ENCODE measurements at regions not wholly inside any gene's neighbourhood (a gene's known extent, or its start where the extent isn't known, plus 50 kb on each side); places are given as distances from the start of the nearest gene placed in this dataset.

DNA sequence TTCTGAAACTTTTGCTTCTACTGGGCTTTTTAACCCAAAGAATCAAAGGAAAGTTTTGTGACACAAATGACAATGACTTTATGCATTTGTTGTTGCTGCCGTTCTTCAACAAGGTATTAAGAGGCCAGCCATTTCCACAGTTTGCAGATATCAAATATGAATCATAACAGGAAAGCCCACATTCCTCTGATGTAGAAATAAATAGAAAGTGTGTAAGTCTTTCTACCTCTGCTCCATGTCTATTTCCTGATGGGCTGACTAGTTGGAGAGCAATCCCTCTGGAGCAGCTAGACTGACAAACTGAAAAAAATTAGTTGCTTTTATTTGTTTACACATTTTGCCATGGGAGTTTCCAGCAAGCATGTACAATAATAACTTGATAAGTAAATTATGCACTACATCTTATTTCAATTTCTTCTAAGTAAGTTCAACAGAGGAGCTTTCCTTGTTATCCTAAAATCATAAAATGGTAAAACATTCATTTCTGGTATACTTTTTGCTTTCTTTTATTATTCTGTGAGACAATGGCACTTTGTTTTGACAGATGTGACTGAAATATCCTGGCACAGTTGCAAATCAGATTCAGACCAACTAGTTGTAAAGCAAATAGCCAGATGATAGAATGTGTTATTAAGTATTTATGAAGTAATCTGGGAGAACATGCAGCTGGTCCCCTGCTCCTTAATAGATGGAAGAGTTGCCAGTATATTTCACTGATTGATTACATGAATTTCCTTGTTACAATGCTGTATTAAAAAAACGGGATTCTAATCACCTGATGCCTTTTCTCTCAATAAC is 266.7 kb downstream of the METTL4 start:
- TF ChIP-seq, protein P1, sequence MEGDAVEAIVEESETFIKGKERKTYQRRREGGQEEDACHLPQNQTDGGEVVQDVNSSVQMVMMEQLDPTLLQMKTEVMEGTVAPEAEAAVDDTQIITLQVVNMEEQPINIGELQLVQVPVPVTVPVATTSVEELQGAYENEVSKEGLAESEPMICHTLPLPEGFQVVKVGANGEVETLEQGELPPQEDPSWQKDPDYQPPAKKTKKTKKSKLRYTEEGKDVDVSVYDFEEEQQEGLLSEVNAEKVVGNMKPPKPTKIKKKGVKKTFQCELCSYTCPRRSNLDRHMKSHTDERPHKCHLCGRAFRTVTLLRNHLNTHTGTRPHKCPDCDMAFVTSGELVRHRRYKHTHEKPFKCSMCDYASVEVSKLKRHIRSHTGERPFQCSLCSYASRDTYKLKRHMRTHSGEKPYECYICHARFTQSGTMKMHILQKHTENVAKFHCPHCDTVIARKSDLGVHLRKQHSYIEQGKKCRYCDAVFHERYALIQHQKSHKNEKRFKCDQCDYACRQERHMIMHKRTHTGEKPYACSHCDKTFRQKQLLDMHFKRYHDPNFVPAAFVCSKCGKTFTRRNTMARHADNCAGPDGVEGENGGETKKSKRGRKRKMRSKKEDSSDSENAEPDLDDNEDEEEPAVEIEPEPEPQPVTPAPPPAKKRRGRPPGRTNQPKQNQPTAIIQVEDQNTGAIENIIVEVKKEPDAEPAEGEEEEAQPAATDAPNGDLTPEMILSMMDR (IDR thresholded peaks at IDR 0.05; ENCODE audit: insufficient read depth, low read depth, low read length), result no peak
- CTCF ChIA-PET, result no interaction called here
- H3K4me3 ChIP-seq (ENCODE audit: low read depth, low read length), result no peak overlapping the region
- no peaks in the 10 kb centered on the region for H3K36me3 ChIP-seq (ENCODE audit: control insufficient read depth, insufficient read depth, low read length)
- DNase-seq (ENCODE audit: low read depth), result no peak
- no peaks in the 10 kb centered on the region for H3K27me3 ChIP-seq (ENCODE audit: control insufficient read depth, insufficient read depth, low read length)
- POLR2A ChIA-PET, result no interaction called here

DNA sequence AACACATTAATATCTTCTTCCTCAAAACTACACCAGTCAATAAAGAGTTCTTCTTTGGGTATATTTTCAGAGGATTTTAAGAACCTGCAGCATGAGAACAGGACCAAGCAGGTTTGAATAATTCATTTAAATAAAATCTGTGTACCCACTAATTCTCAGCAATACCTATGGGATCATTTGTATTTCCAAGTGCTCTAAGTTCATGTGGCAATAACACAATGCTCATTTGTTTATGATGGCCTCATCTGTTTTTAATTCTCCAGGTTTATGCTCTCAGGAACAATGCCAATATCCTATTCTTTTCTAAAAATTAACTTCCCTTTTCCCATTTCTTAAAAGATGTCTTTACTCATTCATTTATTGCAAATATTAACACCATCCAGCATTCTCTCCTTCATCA is 264.7 kb downstream of the METTL4 start:
- no peak overlapping the region for H3K4me3 ChIP-seq (ENCODE audit: low read depth, low read length)
- no peaks in the 10 kb centered on the region for H3K36me3 ChIP-seq (ENCODE audit: control insufficient read depth, insufficient read depth, low read length)
- ChIA-PET POLR2A (no interaction called here), CTCF (no interaction called here)
- no peak for DNase-seq (ENCODE audit: low read depth)
- peaks cover 2% of the 10 kb centered on the region; the same call in 1 of the 2 replicates for H3K27me3 ChIP-seq (ENCODE audit: control insufficient read depth, insufficient read depth, low read length)
- TF ChIP-seq, protein P1 (IDR thresholded peaks at IDR 0.05; ENCODE audit: insufficient read depth, low read depth, low read length), result no peak

DNA sequence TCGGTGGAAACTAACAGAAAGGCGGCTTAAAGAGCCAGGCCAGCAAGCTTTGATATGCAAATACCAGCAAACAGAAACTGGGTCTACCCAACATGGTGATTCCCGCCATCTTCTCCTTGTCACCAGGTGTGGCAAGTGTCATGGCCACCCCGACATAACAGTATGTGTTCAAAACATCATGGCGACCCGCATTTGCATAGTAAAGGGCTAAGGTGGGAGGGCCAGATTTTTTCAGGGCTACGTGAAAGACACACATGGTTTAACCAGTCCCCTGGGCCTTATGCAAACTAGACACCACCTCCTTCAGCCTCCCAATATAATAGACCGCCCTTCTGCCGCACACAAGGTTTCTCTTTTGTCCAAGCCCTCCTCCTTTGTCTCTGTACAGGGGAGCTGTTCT is 260.4 kb downstream of the METTL4 start:
- CTCF ChIA-PET, result no interaction called here

DNA sequence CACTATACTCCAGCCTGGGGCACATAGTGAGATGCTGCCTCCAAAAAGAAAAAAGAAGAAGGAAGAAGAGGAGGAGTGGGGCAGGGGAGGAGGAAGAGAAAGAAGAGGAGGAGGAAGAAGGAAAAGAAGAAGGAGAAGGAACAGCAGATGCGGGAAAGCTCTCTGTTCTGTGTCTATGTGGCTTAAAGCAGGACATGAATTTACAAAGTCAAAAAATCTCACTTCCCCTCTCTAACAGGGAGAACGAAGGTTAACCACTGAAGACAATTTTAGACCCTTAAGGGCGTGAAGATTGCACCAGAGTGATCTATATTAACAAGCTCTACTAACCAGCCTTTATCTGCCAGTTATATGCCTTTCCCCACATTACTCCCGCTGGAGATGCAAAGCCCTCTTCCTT is 258.9 kb downstream of the METTL4 start:
- DNase-seq (ENCODE audit: low read depth), result no peak
- no peaks in the 10 kb centered on the region for H3K36me3 ChIP-seq (ENCODE audit: control insufficient read depth, insufficient read depth, low read length)
- CTCF ChIA-PET, result interaction anchor here (1.0 kb wide), 1 partner anchor 235 kb away, joined by 3 read pairs; no protein-coding TSS in a partner anchor
- peaks cover 4% of the 10 kb centered on the region; the same call in 1 of the 2 replicates for H3K27me3 ChIP-seq (ENCODE audit: control insufficient read depth, insufficient read depth, low read length)
- H3K4me3 ChIP-seq (ENCODE audit: low read depth, low read length), result no peak overlapping the region
- TF ChIP-seq, protein P1 (IDR thresholded peaks at IDR 0.05; ENCODE audit: insufficient read depth, low read depth, low read length), result no peak
- POLR2A ChIA-PET, result no interaction called here

More for the DNA sequence above, 260.4 kb downstream of the METTL4 start:
- DNase-seq (ENCODE audit: low read depth), result no peak
- TF ChIP-seq, protein P1 (IDR thresholded peaks at IDR 0.05; ENCODE audit: insufficient read depth, low read depth, low read length), result no peak
- Histone ChIP-seq H3K36me3 (ENCODE audit: control insufficient read depth, insufficient read depth, low read length) (no peaks in the 10 kb centered on the region), H3K4me3 (ENCODE audit: low read depth, low read length) (no peak overlapping the region), H3K27me3 (ENCODE audit: control insufficient read depth, insufficient read depth, low read length) (peaks cover 4% of the 10 kb centered on the region; the same call in 1 of the 2 replicates)
- POLR2A ChIA-PET, result no interaction called here

DNA sequence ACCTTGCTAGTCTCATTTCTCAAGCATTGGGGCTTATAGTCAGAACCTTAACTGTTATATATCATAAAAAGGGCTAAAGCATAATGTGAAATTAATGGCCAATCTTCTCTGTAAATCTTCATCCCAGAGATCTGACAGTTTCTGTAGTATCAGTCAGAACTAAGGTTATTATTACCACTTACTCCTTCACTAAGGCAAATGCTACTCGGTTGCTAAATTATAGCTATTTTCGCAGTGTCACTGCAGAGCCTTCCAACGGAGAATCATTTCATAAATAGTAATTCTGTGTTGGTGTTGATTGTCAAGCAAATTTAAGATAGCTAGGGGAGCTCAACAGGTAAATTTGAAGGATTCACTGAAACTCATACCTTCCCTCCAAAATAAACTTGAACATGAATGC is 258.0 kb downstream of the METTL4 start:
- CTCF ChIA-PET, result interaction anchor here (1.0 kb wide), 1 partner anchor 234 kb away, joined by 3 read pairs; no protein-coding TSS in a partner anchor
- H3K4me3 ChIP-seq (ENCODE audit: low read depth, low read length), result no peak overlapping the region
- POLR2A ChIA-PET, result no interaction called here
- no peaks in the 10 kb centered on the region for H3K36me3 ChIP-seq (ENCODE audit: control insufficient read depth, insufficient read depth, low read length)
- TF ChIP-seq, protein P1 (IDR thresholded peaks at IDR 0.05; ENCODE audit: insufficient read depth, low read depth, low read length), result no peak
- peaks cover 4% of the 10 kb centered on the region; the same call in 1 of the 2 replicates for H3K27me3 ChIP-seq (ENCODE audit: control insufficient read depth, insufficient read depth, low read length)
- DNase-seq (ENCODE audit: low read depth), result no peak

All from BJ (cell line).